IMR-90 (cell line): ENCODE measurements at regions not wholly inside any gene's neighbourhood (a gene's known extent, or its start where the extent isn't known, plus 50 kb on each side); places are given as distances from the start of the nearest gene placed in this dataset.

Experiments
- ATAC-seq: fragments of 200-7000 bp; cut with Tn5 transposase; 2 replicates; pipeline ENCODE4 v1.9.1; 2020; ENCODE audit warnings: low read depth, mild to moderate bottlenecking, moderate library complexity
- BruUV-seq: library from RNA; stranded (reverse); fragments of 400-500 nt; replicated peaks from 2 replicates; lab custom pipeline; 2021; lab: Mats Ljungman, UMichigan
- CTCF ChIA-PET: fragments of 300-600 bp; formaldehyde crosslinking; extraction: SDS; loops from one replicate; lab custom pipeline; 2021; ENCODE audit warnings: antibody characterized with exemption; lab: Yijun Ruan, JAX
- POLR2A ChIA-PET: fragments of 300-600 bp; sonication (Branson Sonifier 250); formaldehyde crosslinking; loops from one replicate; lab custom pipeline; 2022; ENCODE audit warnings: antibody characterized with exemption; ENCODE audit not compliant: unreplicated experiment; lab: Charles Lee
- DNase-seq: peaks from one replicate; pipeline ENCODE4 v3.0.0; 2013
- H2AFZ ChIP-seq: replicated peaks from 2 replicates; pipeline ENCODE3; 2013; ENCODE audit warnings: low read length, mild to moderate bottlenecking; ENCODE audit not compliant: poor library complexity
- H2AK5ac ChIP-seq: 2 replicates; pipeline ENCODE4 v1.6.1; 2013; ENCODE audit warnings: low read depth, low read length, inconsistent platforms
- H2AK9ac ChIP-seq: replicated peaks from 2 replicates; pipeline ENCODE3; 2013; ENCODE audit warnings: mild to moderate bottlenecking, low read depth, low read length, moderate library complexity; ENCODE audit not compliant: poor library complexity
- H2BK120ac ChIP-seq: 2 replicates; pipeline ENCODE4 v1.6.1; 2013; ENCODE audit warnings: low read depth, low read length, inconsistent platforms
- H2BK15ac ChIP-seq: 3 replicates; pipeline ENCODE4 v1.6.1; 2013; ENCODE audit warnings: low read depth, low read length, inconsistent platforms
- H2BK20ac ChIP-seq: 2 replicates; pipeline ENCODE4 v1.6.1; 2013; ENCODE audit warnings: low read depth, mild to moderate bottlenecking, inconsistent platforms, low read length, moderate library complexity
- H2BK5ac ChIP-seq: 2 replicates; pipeline ENCODE4 v1.6.1; 2013; ENCODE audit warnings: mild to moderate bottlenecking, low read depth, low read length, inconsistent platforms; ENCODE audit not compliant: poor library complexity, severe bottlenecking
- H3K14ac ChIP-seq: replicated peaks from 2 replicates; pipeline ENCODE4 v1.6.1; 2013; ENCODE audit warnings: low read depth, low read length, inconsistent platforms
- H3K18ac ChIP-seq: 2 replicates; pipeline ENCODE4 v1.6.1; 2013; ENCODE audit warnings: low read depth, low read length, control low read depth
- H3K23ac ChIP-seq: 2 replicates; pipeline ENCODE4 v1.6.1; 2013; ENCODE audit warnings: low read depth, low read length, inconsistent platforms
- H3K27ac ChIP-seq: 2 replicates; pipeline ENCODE4 v1.5.1; 2013; ENCODE audit warnings: mild to moderate bottlenecking, control low read depth, low read length; ENCODE audit not compliant: insufficient read depth
- H3K27me3 ChIP-seq: 2 replicates; pipeline ENCODE4 v1.6.1; 2013; ENCODE audit warnings: low read length; ENCODE audit not compliant: control insufficient read depth, insufficient read depth
- H3K36me3 ChIP-seq: 2 replicates; pipeline ENCODE4 v1.6.1; 2013; ENCODE audit warnings: low read length, mixed read lengths; ENCODE audit not compliant: control insufficient read depth, insufficient read depth
- H3K4ac ChIP-seq: 2 replicates; pipeline ENCODE4 v1.6.1; 2013; ENCODE audit warnings: low read depth, low read length, inconsistent platforms
- H3K4me1 ChIP-seq: 2 replicates; pipeline ENCODE4 v1.6.1; 2013; ENCODE audit warnings: low read length, mixed read lengths; ENCODE audit not compliant: control insufficient read depth, insufficient read depth
- H3K4me2 ChIP-seq: 2 replicates; pipeline ENCODE4 v1.6.1; 2013; ENCODE audit warnings: low read depth, mild to moderate bottlenecking, control low read depth, low read length, moderate library complexity
- H3K4me3 ChIP-seq: 2 replicates; pipeline ENCODE4 v1.5.1; 2013; ENCODE audit warnings: low read depth, mild to moderate bottlenecking, control low read depth, low read length, moderate library complexity; ENCODE audit not compliant: insufficient read depth
- H3K56ac ChIP-seq: 2 replicates; pipeline ENCODE4 v1.6.1; 2013; ENCODE audit warnings: low read length, inconsistent platforms; ENCODE audit not compliant: insufficient read depth; ENCODE audit errors: extremely low read depth
- H3K79me1 ChIP-seq, 2 experiments: 2 replicates each; pipeline ENCODE4 v1.6.1; 2013; ENCODE audit warnings: low read length in 2 of 2, inconsistent platforms in 1 of 2, low read depth in 1 of 2
- H3K9ac ChIP-seq: 2 replicates; pipeline ENCODE4 v1.6.1; 2013; ENCODE audit warnings: low read depth, low read length, control low read depth
- H3K9me1 ChIP-seq: 2 replicates; pipeline ENCODE4 v1.6.1; 2013; ENCODE audit warnings: low read length, inconsistent platforms; ENCODE audit not compliant: insufficient read depth
- H3K9me3 ChIP-seq: 2 replicates; pipeline ENCODE4 v1.6.1; 2013; ENCODE audit warnings: low read length; ENCODE audit not compliant: control insufficient read depth, insufficient read depth
- H4K20me1 ChIP-seq: 2 replicates; pipeline ENCODE4 v1.6.1; 2013; ENCODE audit warnings: low read length, inconsistent platforms; ENCODE audit not compliant: insufficient read depth
- H4K5ac ChIP-seq: 2 replicates; pipeline ENCODE4 v1.6.1; 2013; ENCODE audit warnings: mild to moderate bottlenecking, low read depth, low read length, control low read depth
- H4K8ac ChIP-seq, 2 experiments: 2 replicates each; pipeline ENCODE4 v1.6.1; 2013; ENCODE audit warnings: low read depth in 2 of 2, low read length in 2 of 2, control low read depth in 1 of 2, inconsistent platforms in 1 of 2
- H4K91ac ChIP-seq: 2 replicates; pipeline ENCODE4 v1.6.1; 2013; ENCODE audit warnings: low read depth, low read length, inconsistent platforms; ENCODE audit not compliant: insufficient read depth
- BHLHE40 ChIP-seq: fragments of 150-350 bp; IDR thresholded peaks from 2 replicates; pipeline ENCODE4 v1.6.1; 2016; ENCODE audit warnings: mild to moderate bottlenecking, low read depth, low read length
- CTCF ChIP-seq: conservative IDR thresholded peaks from 2 replicates; pipeline ENCODE4 v1.5.1; 2012; ENCODE audit warnings: mild to moderate bottlenecking, low read depth, low read length, improper control_type of control experiment
- FOS ChIP-seq: fragments of 150-350 bp; IDR thresholded peaks from 2 replicates; pipeline ENCODE4 v1.6.1; 2016; ENCODE audit warnings: low read depth, low read length
- MAFK ChIP-seq: IDR thresholded peaks from 2 replicates; pipeline ENCODE4 v1.6.1; 2012; ENCODE audit warnings: low read depth, low read length, improper control_type of control experiment
- MAZ ChIP-seq: IDR thresholded peaks from 2 replicates; pipeline ENCODE4 v1.6.1; 2012; ENCODE audit warnings: low read depth, mild to moderate bottlenecking, low read length, improper control_type of control experiment, moderate library complexity, borderline replicate concordance
- MXI1 ChIP-seq: IDR thresholded peaks from 2 replicates; pipeline ENCODE4 v1.6.1; 2012; ENCODE audit warnings: low read depth, mild to moderate bottlenecking, low read length, moderate library complexity, borderline replicate concordance
- NFE2L2 ChIP-seq: fragments of 150-350 bp; IDR thresholded peaks from 2 replicates; pipeline ENCODE4 v1.6.1; 2016; ENCODE audit warnings: low read depth, mild to moderate bottlenecking, low read length
- POLR2A ChIP-seq: IDR thresholded peaks from 2 replicates; pipeline ENCODE4 v1.6.1; 2012; ENCODE audit warnings: mild to moderate bottlenecking, low read depth, low read length
- RAD21 ChIP-seq: IDR thresholded peaks from 2 replicates; pipeline ENCODE4 v1.6.1; 2012; ENCODE audit warnings: low read length, improper control_type of control experiment
- RCOR1 ChIP-seq: IDR thresholded peaks from 2 replicates; pipeline ENCODE4 v1.6.1; 2012; ENCODE audit warnings: mild to moderate bottlenecking, low read length, improper control_type of control experiment; ENCODE audit not compliant: insufficient replicate concordance
- RFX5 ChIP-seq: IDR thresholded peaks from 2 replicates; pipeline ENCODE4 v1.8.0; 2012; ENCODE audit warnings: low read depth, mild to moderate bottlenecking, low read length, moderate library complexity
- SMC3 ChIP-seq: fragments of 150-350 bp; IDR thresholded peaks from 2 replicates; pipeline ENCODE4 v1.6.1; 2016; ENCODE audit warnings: low read depth, mild to moderate bottlenecking, antibody characterized with exemption, low read length, moderate library complexity
- WGBS, 2 experiments: methylation state at CpG; one replicate each; pipeline versions ENCODE4 v1.1.5 to v1.1.7; 2013; ENCODE audit warnings: missing lambda C conversion rate in 2 of 2; ENCODE audit not compliant: insufficient read length in 1 of 2; ENCODE audit errors: extremely low coverage in 2 of 2; 5-methylcytosine and 5-hydroxymethylcytosine counted together
- dilution Hi-C: fragments of 300-500 bp; cut with HindIII; formaldehyde crosslinking; loops from one replicate; pipeline ENCODE4 v1.14.3; 2018; ENCODE audit warnings: low sequenced_read_pairs; ENCODE audit not compliant: unreplicated experiment
- in situ Hi-C: fragments of 300-500 bp; cut with MboI; formaldehyde crosslinking; loops from 3 replicates; pipeline ENCODE4 v1.14.3; 2019; ENCODE audit warnings: low sequenced_read_pairs, inconsistent platforms, mixed read lengths
- intact Hi-C: fragments of 100-400 bp; cut with micrococcal nuclease; formaldehyde crosslinking; loops from 2 replicates; pipeline ENCODE4 v1.10.0; 2022
- TF ChIP-seq, protein P1 (sequence below): fragments of 150-350 bp; IDR thresholded peaks from 2 replicates; pipeline ENCODE4 v1.6.1; 2017; ENCODE audit warnings: mild to moderate bottlenecking, antibody characterized with exemption, low read length, low read depth
- TF ChIP-seq, protein P2 (sequence below): fragments of 150-350 bp; IDR thresholded peaks from 2 replicates; pipeline ENCODE4 v1.6.1; 2016; ENCODE audit warnings: low read depth, mild to moderate bottlenecking, low read length, moderate library complexity, borderline replicate concordance

GRCh38 chr12:127810041-127810440, 456.9 kb upstream of the TMEM132C start:
- TF ChIP-seq MXI1 (no peak), CTCF (no peak), NFE2L2 (no peak), MAFK (no peak), POLR2A (no peak), RFX5 (no peak), RCOR1 (no peak), FOS (no peak), RAD21 (no peak), SMC3 (no peak), BHLHE40 (no peak), MAZ (no peak)
- TF ChIP-seq, protein P1, sequence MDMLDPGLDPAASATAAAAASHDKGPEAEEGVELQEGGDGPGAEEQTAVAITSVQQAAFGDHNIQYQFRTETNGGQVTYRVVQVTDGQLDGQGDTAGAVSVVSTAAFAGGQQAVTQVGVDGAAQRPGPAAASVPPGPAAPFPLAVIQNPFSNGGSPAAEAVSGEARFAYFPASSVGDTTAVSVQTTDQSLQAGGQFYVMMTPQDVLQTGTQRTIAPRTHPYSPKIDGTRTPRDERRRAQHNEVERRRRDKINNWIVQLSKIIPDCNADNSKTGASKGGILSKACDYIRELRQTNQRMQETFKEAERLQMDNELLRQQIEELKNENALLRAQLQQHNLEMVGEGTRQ = no peak
- TF ChIP-seq, protein P2, sequence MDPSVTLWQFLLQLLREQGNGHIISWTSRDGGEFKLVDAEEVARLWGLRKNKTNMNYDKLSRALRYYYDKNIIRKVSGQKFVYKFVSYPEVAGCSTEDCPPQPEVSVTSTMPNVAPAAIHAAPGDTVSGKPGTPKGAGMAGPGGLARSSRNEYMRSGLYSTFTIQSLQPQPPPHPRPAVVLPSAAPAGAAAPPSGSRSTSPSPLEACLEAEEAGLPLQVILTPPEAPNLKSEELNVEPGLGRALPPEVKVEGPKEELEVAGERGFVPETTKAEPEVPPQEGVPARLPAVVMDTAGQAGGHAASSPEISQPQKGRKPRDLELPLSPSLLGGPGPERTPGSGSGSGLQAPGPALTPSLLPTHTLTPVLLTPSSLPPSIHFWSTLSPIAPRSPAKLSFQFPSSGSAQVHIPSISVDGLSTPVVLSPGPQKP = no peak
- Histone ChIP-seq H3K27me3 (no peaks in the 10 kb centered on the region), H3K4ac (no peak overlapping the region), H3K23ac (no peak overlapping the region), H3K14ac (no peak overlapping the region), H3K79me1 (no peaks in the 10 kb centered on the region), H2BK20ac (no peak overlapping the region), H3K9me1 (no peaks in the 10 kb centered on the region), H2BK15ac (no peak overlapping the region), H2BK120ac (no peak overlapping the region), H2AK5ac (no peak overlapping the region), H3K27ac (no peak overlapping the region), H3K36me3 (no peaks in the 10 kb centered on the region), H2BK5ac (no peak overlapping the region), H3K4me3 (no peak overlapping the region), H3K56ac (no peak overlapping the region), H4K20me1 (no peaks in the 10 kb centered on the region), H3K18ac (no peak overlapping the region), H4K91ac (no peak overlapping the region), H2AFZ (no peak overlapping the region), H2AK9ac (no peak overlapping the region), H4K8ac (no peak overlapping the region), H3K9me3 (peaks cover 20% of the 10 kb centered on the region), H3K9ac (no peak overlapping the region), H4K5ac (no peak overlapping the region), H3K4me2 (no peak overlapping the region), H3K4me1 (no peaks in the 10 kb centered on the region)
- no TSS peak for BruUV-seq
- ATAC-seq (no peak), DNase-seq (no peak)
- ChIA-PET POLR2A (no interaction called here), CTCF (no interaction called here)
- 33% methylated on average over 1 of the region's 4 CpGs; no CpG with 5 or more reads in 1 of the 2 experiments for WGBS, 2 experiments
- in situ Hi-C loops (no loop called here), dilution Hi-C loops (no loop called here), intact Hi-C loops (no loop called here)
